ENCODE measurements at regions not wholly inside any gene's neighbourhood (a gene's known extent, or its start where the extent isn't known, plus 50 kb on each side); places are given as distances from the start of the nearest gene placed in this dataset.

DNA sequence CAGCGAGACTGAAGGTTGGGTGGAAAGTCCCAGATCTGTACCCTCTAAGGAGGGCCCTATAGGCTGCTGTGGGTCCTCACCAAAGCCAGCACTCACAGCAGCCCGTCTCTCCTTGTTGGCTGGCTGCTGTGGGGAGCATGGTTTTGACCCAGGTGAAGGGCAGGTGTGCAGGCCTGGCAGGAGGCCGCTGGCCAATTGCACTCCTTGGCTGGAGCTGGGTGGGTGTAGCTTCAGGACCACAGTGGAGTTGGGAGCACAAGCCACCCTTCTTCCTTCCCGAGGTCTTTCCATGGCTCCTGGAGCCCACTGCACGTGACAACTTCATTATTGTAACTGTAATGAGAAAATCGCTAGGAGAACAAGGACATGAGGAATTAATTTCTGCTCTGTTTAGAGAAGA, 287.7 kb upstream of the FOXQ1 start:
- DNase-seq = no peak

DNA sequence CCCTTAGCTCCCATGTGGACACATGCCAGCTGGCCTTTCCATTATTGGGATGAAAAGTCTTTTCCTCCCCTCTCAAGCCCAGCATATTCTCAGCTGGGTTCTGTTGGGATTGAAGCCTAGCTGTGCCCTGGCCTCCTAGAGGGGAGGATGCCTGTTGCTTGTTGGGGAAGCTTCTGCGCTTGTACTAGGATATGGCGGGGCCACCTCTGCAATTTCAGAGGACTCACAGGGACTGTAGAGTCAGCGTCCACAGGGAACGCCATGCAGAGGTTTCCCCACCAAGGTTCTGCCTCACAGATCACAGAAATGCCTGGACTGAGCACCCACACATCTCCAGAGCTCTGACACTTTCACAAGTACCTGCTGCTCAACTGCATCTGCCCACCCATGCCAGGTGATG, 288.7 kb upstream of the FOXQ1 start:
- DNase-seq = no peak

DNA sequence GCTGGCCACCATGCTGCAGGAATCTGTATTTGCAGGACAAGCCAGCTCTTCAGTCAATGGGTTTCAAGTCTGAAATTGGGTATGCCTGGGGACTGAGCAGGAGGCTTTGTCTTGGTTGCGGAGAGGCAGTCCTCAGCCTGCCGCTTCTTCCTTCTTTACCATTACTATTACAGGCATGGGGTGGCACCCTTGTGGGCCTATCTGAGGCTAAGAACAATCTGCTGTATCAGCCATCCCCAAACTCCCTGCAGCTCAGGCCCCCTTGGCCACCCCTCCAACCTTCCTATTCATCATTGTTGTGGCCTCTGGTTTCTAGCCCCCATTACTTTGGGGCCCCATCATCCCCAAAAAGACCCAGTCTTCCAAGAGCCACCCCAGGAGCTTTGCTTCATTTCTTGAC, 289.2 kb upstream of the FOXQ1 start:
- DNase-seq = no peak

DNA sequence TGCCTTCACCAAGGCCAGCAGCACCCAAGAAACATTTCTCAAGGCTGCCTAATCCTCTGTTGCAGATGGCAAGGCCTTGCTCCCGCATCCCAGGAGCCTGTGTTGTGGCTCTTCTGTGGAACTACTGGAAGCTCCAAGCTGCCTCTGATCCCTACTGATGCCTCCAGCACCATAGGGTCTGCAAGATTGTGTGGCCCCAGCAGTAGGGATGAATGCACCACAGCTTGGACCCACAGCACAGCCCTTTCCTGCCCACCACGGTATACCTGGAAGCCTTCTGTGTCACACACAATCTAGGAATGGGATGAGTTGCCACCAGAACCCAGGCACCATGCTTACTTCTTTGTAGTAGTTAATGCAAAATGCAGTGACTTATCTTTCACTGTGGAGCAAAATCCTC, 291.1 kb upstream of the FOXQ1 start:
- no peak for DNase-seq

DNA sequence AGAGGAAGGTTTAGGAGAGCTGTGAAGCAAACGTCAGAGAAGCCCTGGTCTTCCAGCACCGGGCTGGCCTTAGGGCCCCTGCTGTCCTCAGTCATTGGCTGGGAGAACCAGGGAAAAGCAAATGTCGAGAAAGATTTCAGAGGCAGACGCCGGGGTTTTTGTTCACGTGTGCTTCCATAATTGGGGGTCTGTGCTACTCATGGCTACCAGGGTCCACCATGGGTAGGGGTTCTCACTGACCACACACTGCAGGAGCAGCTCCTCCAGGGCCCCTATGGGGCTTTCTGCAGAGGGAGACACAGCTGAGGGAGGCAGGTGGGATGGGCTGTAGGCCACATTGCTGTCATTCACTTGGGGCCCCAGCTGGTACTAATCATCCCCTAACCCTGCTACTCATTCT, 291.8 kb upstream of the FOXQ1 start:
- DNase-seq = no peak

DNA sequence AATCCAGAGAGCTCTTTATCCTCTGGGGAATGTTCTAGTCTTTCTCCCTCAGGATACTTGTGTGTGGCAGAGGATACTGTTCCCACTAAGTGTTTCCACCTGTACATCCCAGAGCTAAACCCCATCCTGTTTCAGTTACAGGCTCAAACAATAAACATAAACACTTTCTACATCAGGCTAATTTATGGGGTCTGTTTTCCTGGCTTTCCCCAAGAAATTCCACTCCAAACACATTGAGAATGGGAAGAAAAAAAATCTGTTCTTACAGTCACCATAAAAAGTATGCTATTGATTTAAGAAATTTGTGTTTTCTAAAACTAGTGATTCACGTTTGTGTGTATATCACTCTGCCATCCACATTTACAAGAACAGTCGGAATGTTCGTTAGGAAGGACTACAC, 293.9 kb upstream of the FOXQ1 start:
- DNase-seq = no peak

DNA sequence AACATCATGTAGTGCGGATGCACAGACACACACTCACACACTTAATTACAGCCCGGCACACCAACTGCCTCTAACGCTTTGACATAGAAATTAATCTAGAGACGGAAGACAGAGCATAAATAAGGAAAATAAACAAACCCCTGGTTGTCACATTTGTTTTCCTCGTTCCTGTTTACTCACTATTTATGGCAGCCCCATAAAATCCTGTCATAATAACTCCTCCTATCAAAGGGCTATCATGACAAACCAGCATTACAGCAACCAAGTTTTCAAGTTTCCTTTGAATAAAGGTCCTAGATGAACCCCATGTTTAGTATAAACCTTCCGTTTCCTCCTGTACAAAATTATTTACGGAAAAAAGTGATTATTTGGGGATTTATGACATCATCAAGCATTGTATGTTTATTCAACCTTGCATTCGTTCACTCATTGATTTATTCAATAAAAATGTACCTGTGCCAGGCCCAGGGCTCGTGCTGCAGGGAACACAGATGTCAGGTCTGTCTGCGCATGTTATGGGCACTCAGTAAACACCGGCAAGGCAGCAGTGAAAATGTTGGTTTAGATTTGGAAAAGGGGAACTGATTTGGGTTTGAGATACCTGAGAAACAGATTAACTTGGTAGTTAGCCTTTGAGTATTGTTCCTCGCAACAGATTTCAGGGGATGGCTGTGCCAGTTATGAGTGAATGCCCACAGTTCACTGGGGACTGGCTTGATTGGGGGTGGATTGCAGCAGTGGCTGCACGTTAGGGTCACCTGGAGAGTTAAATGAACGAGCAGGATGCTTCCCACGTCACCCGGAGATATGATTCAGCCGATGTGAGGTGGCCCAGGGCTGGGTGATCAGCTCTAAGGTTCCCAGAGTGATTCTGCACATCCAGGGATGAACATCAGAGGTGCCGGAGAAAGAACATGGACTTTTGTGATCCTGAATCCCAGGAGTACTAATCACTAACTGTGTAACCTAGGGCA, 295.3 kb upstream of the FOXQ1 start:
- no peak for DNase-seq

DNA sequence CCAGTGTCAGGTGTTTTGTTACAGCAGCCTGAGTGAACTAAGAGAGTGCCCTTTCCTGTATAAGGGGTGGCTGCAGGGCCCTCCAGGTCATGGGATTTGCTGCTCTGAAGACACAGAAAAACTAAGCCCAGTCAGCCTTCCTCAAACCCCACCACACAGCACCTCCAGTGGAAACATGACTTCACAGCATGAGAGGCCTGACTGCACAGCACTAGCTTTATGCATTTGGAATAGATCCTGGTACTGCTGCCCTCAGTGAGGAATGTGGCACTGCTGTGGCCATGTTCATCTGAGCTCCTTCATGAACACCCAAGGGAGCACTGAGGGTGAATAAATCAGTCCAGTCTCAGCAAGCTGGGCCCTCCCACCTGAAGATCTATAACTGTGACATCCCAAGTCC, 296.1 kb upstream of the FOXQ1 start:
- DNase-seq = no peak

DNA sequence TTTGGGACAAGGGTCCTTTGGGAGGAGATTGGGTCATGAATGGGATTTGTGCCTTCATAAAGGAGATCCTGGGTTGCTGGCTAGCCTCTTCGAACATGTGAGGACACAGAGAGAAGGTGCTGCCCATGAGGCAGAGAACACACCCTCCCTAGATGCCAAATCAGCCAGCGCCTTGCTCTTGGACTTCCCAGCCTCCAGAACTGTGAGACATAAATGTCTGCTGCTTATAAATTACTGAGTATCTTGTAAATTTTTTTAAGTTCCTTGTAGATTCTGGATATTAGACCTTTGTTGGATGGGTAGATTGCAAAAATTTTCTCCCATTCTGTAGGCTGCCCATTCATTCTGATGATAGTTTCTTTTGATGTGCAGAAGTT, 297.5 kb upstream of the FOXQ1 start:
- DNase-seq = no peak

DNA sequence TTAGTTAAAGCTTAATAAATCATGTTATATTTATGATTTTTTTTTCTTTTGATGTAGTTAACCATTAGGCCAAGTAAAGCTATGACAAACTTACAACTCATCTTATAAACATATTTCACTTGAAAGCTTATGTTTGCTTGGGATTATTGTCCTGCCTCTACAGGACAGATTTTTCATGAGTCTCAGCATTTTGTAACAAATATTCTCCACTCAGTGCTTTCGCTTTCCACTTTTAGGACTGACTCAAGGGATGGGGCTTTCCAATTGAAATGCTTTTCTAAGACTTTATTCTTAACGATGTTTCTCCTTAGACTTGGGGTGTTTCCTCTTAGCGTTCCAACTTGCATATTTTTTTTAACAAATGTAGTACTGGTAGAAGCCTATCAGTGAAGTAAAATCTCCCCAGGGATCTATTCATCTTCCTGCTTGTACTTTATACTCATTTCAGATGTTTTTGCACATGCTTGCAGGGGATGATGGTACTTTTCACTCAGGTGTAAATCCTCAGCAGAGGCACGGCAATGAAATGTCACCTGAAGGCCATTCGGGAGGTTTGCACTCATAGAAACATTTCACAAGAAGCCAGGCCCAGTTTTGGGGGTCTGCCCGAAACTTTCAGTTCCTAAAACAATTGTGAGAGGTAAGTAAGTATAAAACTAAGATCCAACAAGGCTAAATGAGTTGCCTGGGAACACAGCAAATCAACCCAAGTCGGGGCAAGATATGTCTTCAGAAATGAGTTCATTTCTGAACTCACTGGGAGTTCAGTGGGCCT, 298.1 kb upstream of the FOXQ1 start:
- DNase-seq = no peak

DNA sequence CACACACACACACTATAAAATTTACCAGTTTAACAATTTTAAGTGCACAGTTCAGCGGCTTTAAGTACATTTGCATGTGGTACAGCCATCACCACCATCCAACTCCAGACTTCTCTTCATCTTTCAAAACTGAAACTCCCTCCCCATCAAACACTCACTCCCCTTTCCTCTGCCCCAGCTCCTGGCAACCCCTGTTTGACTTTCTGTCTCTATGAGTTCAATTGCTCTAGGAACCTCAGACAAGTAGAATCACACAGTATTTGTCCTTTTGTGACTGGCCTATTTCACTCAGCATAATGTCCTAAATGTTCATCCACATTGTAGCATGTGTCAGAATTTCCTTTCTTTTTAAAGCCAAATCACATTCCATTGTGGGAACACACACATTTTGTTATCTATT, 302.8 kb upstream of the FOXQ1 start:
- DNase-seq = no peak

DNA sequence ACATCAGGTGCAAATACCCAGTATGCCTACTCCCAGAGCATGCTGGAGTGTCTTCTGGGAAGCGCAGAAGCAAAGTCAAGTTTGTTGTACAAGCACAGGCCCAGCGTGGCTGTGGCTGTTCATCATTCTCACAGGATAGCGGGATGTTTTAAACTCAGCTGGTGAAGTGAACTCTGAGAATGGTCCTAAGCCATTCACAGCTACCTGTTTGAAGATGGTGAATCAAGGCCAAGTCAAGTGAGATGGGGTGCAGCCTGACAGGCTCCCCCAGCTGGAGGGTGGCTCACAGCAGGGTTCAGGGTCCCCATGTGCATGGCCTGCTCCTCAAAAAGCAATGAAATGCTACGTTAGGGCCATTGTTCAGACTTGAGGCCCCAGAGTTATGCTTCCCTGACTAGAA, 304.7 kb upstream of the FOXQ1 start:
- DNase-seq = no peak

DNA sequence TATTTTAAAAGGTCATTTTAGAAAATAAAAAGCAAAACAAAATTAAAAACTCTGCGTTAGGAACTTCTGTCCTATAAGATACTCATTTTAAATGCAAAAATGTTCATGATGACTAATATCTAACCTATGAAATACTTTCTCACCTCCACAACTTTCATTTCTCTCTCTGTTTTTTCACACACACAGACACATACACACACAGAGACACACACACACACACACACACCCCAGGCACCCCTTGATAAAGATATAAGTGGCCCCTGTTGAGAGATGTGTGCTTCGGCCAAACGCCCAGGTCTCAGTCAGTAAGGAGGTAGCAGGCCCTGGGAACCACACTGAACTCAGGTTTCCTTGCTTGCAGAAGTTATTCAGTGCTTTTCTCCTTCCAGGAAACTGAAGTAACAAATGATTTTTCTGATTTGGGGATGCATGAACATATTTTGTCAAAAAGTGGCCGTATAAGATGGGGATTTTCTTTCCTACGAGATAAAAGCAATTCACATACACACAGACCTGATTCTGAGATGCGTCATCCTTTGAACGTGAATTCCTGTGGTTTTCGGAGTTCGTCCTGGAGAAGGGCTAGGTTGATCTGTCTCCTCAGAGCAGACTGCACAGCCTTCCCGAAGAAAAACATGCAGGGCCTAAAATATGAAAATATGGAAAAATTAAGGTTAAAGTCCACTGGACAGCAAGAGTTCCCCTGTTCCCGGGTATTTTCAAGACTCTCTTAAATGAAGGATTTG, 306.8 kb upstream of the FOXQ1 start:
- DNase-seq = no peak

DNA sequence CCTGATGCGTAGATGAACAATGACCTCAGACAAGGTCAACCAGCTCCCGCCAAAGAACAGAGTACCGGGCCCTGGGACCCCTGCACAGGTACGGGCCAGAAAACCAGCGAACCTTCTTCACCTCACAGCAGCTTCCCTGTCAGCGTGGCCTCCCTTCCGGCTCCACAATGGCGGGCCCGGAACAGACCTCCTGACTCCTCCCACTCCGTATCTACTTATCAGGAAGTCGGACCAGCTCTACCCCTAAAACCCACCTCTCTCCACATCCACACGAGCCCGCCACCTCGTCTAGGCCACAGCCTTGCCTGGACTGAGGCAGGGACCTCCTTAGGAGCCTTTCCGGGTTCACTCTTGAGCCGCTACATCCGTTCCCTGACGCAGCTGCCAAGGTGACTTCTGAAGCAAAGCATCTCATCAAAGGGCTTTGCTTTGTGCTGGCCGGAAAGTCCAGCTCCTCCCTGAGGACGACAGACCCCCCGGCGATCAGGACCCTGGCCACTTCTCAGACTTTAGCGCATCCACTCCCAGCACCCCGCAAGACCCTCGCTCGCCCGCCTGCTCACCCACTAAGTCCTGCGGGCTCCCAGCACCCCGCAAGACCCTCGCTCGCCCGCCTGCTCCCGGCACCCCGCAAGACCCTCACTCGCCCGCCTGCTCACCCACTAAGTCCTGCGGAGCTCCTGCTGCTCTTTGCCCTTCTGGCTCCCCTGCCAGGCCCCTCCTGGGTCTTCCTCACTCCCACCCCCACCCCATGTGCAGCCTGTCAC, 308.3 kb upstream of the FOXQ1 start:
- DNase-seq = no peak

DNA sequence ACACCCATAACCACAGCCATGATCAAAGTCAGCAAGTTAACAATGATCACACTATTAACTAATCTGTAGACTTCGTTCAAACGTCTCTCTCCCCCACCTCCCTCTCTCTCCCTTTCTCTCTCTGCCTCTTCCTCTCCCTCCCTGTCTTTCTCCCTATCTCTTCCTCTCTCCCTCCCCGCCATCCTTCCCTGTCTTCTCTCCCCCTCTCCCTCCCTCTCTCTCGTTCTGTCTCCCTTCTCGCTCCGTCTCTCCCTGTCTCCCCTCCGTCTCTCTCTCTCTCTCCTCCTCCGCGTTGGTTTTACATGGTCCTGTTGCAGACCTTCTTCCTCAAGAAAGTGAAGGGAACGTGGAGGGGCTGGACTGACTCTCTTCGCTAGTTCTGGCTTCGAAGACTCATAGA, 308.9 kb upstream of the FOXQ1 start:
- no peak for DNase-seq

DNA sequence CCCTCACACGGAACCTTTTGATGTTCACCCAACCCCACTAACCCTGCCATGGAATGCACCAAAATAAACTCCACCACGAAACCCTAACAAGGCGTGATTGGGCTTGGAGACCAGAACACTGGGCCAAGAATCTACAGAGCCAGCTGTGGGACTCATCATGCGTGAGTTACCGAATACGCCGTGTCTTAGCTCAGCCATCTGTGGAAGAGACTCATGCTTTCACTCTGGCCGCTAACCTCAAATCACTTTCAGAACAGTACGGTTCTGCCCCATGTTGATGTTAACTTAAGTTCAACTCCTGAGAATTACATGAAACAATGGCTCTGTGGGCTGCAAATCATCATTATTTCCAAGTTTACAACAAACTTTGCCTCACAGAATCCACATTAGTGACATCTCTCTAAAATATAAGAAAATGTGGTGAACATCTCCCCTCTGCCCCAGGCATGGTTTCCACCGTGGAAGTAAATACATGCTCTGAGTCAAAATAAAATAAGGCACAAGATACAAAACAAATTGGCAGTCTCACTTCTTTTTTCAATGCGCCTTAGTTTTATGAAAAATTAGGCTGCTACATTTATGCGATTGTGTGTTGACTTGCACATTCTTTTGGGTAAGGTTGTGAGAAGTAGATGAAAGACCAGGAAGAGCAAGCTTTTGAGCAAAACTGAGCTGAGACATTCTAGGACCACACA, 308.9 kb upstream of the EXOC2 start:
- no peak for DNase-seq

DNA sequence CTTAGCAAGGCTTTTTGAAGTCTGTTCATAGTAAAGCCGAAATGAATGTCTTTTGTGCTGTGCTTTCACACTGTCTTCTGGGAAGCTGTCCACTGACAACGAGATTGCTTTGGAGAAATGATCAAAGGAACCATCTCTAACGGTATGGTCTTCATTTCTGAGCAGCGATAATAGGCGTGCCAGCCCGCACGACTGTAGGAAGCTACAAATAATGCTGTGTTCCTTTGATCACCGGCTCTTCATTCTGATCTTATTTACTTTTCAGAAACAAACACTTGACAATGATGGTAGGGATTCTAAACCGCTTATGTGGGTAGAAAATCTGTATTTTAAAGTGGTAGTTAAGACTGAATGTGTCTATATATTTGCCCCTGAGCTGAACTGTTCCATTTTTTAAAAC, 306.6 kb upstream of the EXOC2 start:
- no peak for DNase-seq

DNA sequence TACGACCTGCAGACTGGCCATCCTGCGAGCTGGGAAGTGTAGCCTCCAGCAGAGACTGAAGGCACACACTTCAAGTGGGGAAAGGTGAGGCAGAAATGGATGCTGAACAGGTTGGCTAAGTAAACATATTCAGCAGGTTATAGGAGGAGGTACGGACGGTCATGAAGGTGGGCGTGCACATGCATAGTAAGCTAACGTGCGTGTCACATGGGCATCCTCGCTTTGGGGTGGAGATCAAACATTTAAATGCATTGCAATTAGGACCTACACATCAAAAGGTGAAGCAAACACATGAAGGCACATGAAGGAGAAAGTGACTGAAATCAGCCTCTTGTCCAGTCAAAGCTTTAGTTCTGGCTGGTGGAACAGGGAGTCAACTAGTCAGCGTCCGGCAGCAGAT, 305.6 kb upstream of the EXOC2 start:
- DNase-seq = no peak

DNA sequence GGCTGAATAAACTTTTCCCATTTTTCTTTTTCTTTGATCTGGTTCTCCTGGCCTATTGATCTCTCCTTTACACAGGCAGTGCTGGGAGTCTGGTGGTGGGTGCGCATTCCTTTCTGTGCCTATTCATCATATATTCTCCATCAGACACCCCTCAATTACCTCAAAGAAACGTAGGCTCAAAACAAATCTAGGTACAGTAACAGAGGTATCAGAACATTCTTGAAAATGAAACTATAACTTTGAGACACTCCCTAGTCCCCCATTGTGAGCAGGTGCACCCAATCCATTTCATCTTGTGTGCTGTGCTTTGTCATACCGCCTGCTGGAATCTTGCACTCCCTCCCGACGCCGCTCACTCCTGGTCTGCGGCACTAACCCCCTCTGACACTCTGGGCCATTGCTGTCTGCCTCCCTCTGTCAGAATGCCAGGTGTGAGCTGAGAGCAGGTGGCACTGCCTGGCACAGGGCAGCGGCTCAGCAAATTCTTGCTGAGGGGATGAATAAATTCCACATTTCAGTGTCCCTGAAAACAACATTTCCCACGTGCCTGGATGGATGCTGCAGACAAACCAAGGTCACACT, 303.4 kb upstream of the EXOC2 start:
- DNase-seq = no peak

DNA sequence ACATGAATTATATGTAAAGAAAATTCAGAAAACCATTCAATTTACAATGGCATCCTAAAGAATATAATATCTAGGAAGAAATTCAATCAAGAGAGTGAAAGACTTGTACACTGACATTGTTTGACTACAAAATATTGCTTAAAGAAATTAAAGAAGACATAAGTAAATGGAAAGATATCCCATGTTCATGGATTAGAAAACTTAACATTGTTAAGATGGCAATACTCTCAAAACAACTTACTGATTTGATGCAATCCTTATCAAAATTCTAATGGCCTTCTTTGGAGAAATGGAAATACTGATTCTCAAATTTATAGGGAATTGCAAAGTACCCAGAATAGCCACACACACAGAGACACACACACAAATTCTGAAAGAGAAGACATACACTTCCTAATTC, 298.3 kb upstream of the EXOC2 start:
- no peak for DNase-seq

DNA sequence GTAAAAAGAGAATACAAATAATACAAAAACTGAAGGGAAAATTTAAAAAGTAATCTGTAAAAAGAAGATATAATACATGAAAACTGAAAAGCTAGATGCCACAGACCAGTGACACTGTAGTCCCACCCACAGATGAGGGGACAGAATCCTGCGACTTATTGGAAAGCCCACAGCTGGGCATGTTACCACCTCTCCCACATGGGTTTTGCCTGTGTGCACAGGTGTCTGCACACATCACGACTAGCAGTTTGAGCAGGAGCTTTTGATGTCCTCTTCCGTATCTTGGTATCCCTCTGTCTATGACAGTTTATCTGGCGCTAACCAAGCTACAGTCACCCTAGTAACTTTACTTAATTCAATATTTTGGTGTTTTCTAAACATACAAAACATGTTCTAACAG, 291.1 kb upstream of the EXOC2 start:
- no peak for DNase-seq

Data from NCI-H774 (cell line).